OCI-LY3 (cell line): ENCODE measurements at regions not wholly inside any gene's neighbourhood (a gene's known extent, or its start where the extent isn't known, plus 50 kb on each side); places are given as distances from the start of the nearest gene placed in this dataset.

Source experiments
- CTCF ChIP-seq: fragments of 200-600, 300-600 bp; sonication (generic); IDR thresholded peaks from 2 replicates; pipeline ENCODE4 v1.5.1; 2014; ENCODE audit warnings: antibody characterized with exemption, low read length, low read depth
- EZH2phosphoT487 ChIP-seq: fragments of 200-600 bp; shearing (Covaris generic); IDR thresholded peaks from 2 replicates; pipeline ENCODE4 v1.6.1; 2018; ENCODE audit warnings: antibody characterized with exemption, mixed run types, low read depth

DNA sequence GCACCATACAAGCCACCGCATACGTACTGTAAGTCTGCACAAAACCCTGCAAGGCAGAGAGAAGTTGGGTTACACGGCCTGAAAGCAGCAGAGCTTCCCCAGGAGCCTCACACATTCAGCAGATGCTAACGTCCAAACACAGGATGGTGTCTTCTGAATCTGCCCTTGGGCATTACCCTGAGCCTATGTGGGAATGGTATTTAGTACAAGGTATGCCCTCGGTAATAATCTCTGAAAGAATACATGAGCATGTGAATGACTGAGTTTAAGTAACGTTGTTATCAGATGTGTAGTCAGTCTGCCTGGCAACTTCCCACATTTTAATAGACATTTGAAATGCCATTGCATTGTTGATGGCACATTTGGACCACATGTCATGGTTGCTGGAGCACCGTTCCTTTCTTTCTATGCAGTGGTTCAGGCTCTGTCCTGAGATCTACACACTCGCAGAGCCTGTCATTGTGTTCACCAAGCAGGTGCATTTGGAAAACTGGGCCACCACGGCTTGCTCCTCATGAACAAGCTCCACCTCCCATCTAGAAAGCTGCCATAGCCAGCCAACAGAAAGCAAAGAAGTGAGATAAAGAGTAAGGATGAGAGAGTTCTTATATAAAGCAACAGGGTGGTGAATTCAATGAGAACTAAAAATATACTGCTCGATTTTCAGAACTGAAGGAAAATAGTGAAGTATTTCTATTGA, 136.5 kb upstream of the GGTLC1 start:
- TF ChIP-seq CTCF, result no peak
- no peak for TF ChIP-seq EZH2phosphoT487
